Effector memory CD8-positive, alpha-beta T cell (primary cell): ENCODE measurements at regions not wholly inside any gene's neighbourhood (a gene's known extent, or its start where the extent isn't known, plus 50 kb on each side); places are given as distances from the start of the nearest gene placed in this dataset.
A peak's percentile ranks its signal among the peaks of the same experiment; 100 is the strongest.

Experiments used
- ATAC-seq: fragments of 150-1000 bp; cut with Tn5 transposase; replicated peaks from 2 replicates; pipeline ENCODE4 v1.10.0; 2021; ENCODE audit warnings: mild to moderate bottlenecking, moderate library complexity
- DNase-seq, 3 experiments: peaks; one replicate each; pipeline ENCODE4 v3.0.0; 2021
- H3K27ac Mint-ChIP-seq, 2 donors: one replicate each; pipeline ENCODE4 v1.8.0; 2022; ENCODE audit warnings: mild to moderate bottlenecking in 2 of 2, mixed read lengths in 2 of 2, moderate library complexity in 2 of 2
- H3K27me3 Mint-ChIP-seq, 2 donors: one replicate each; pipeline ENCODE4 v1.8.0; 2022; ENCODE audit warnings: mixed read lengths in 2 of 2
- H3K36me3 Mint-ChIP-seq: one replicate; pipeline ENCODE4 v1.8.0; 2022; ENCODE audit warnings: mild to moderate bottlenecking, moderate library complexity, mixed read lengths; ENCODE audit not compliant: insufficient read depth
- H3K4me1 Mint-ChIP-seq, 2 donors: one replicate each; pipeline ENCODE4 v1.8.0; 2022; ENCODE audit warnings: low read depth in 2 of 2, mixed read lengths in 2 of 2
- H3K4me3 Mint-ChIP-seq, 2 donors: one replicate each; pipeline ENCODE4 v1.8.0; 2022; ENCODE audit warnings: mild to moderate bottlenecking in 2 of 2, mixed read lengths in 2 of 2, moderate library complexity in 2 of 2
- H3K9me3 Mint-ChIP-seq, 2 donors: one replicate each; pipeline ENCODE4 v1.8.0; 2022; ENCODE audit warnings: mixed read lengths in 2 of 2

GRCh38 chr5:56518820-56519219, 285.7 kb upstream of the ANKRD55 start:
- peaks cover 15 to 36% of the 10 kb centered on the region in 2 donors for H3K27me3 Mint-ChIP-seq
- no peak overlapping the region for H3K27ac Mint-ChIP-seq
- no peaks in the 10 kb centered on the region for H3K36me3 Mint-ChIP-seq

GRCh38 chr5:56517011-56517416, 283.9 kb upstream of the ANKRD55 start:
- no peaks in the 10 kb centered on the region for H3K36me3 Mint-ChIP-seq
- peaks cover 0 to 10% of the 10 kb centered on the region in 2 donors for H3K4me1 Mint-ChIP-seq
- no peaks in the 10 kb centered on the region for H3K9me3 Mint-ChIP-seq
- DNase-seq: no peak
- no peak overlapping the region for H3K27ac Mint-ChIP-seq
- ATAC-seq: no peak
- H3K27me3 Mint-ChIP-seq: peaks cover 15 to 36% of the 10 kb centered on the region in 2 donors
- H3K4me3 Mint-ChIP-seq: no peak overlapping the region

More at GRCh38 chr5:56518820-56519219, 285.7 kb upstream of the ANKRD55 start:
- no peak for DNase-seq
- Mint-ChIP-seq H3K4me1 (peaks cover 0 to 6% of the 10 kb centered on the region in 2 donors), H3K9me3 (no peaks in the 10 kb centered on the region), H3K4me3 (no peak overlapping the region)
- ATAC-seq: no peak

GRCh38 chr5:56516441-56516840, 283.3 kb upstream of the ANKRD55 start:
- H3K4me3 Mint-ChIP-seq: no peak overlapping the region
- peak overlapping the region in 1 of 2 donors; percentile 36 for H3K27ac Mint-ChIP-seq
- ATAC-seq (no peak), DNase-seq (no peak)
- H3K27me3 Mint-ChIP-seq: peaks cover 15 to 35% of the 10 kb centered on the region in 2 donors
- H3K4me1 Mint-ChIP-seq: peaks cover 0 to 10% of the 10 kb centered on the region in 2 donors
- H3K36me3 Mint-ChIP-seq: peaks cover 3% of the 10 kb centered on the region
- no peaks in the 10 kb centered on the region for H3K9me3 Mint-ChIP-seq

GRCh38 chr5:56516035-56516434, 282.9 kb upstream of the ANKRD55 start:
- DNase-seq (no peak), ATAC-seq (no peak)
- peaks cover 4% of the 10 kb centered on the region for H3K36me3 Mint-ChIP-seq
- H3K27me3 Mint-ChIP-seq: peaks cover 15 to 31% of the 10 kb centered on the region in 2 donors
- H3K9me3 Mint-ChIP-seq: no peaks in the 10 kb centered on the region
- no peak overlapping the region for H3K4me3 Mint-ChIP-seq
- H3K4me1 Mint-ChIP-seq: peaks cover 0 to 10% of the 10 kb centered on the region in 2 donors
- H3K27ac Mint-ChIP-seq: no peak overlapping the region

- no peak overlapping the region for H3K4me3 Mint-ChIP-seq
Observed at GRCh38 chr5:56515011-56515410, 281.9 kb upstream of the ANKRD55 start.

GRCh38 chr5:56514245-56514644, 281.1 kb upstream of the ANKRD55 start:
- Mint-ChIP-seq H3K4me3 (no peak overlapping the region), H3K4me1 (peaks cover 0 to 10% of the 10 kb centered on the region in 2 donors), H3K27me3 (peaks cover under 1 to 14% of the 10 kb centered on the region in 2 donors), H3K9me3 (no peaks in the 10 kb centered on the region), H3K36me3 (peaks cover 7% of the 10 kb centered on the region), H3K27ac (no peak overlapping the region)
- DNase-seq (no peak), ATAC-seq (no peak)

More at GRCh38 chr5:56515011-56515410, 281.9 kb upstream of the ANKRD55 start:
- peaks cover 7% of the 10 kb centered on the region for H3K36me3 Mint-ChIP-seq
- H3K27me3 Mint-ChIP-seq: peaks cover 9 to 21% of the 10 kb centered on the region in 2 donors
- ATAC-seq (no peak), DNase-seq (no peak)
- H3K27ac Mint-ChIP-seq: no peak overlapping the region
- no peaks in the 10 kb centered on the region for H3K9me3 Mint-ChIP-seq
- H3K4me1 Mint-ChIP-seq: peaks cover 0 to 10% of the 10 kb centered on the region in 2 donors

- no peak for DNase-seq
- H3K27me3 Mint-ChIP-seq: peaks cover 0 to 4% of the 10 kb centered on the region in 2 donors
- no peak overlapping the region for H3K4me3 Mint-ChIP-seq
- no peak for ATAC-seq
- peaks cover 7% of the 10 kb centered on the region for H3K36me3 Mint-ChIP-seq
- no peak overlapping the region for H3K27ac Mint-ChIP-seq
- H3K4me1 Mint-ChIP-seq: peaks cover 0 to 10% of the 10 kb centered on the region in 2 donors
- H3K9me3 Mint-ChIP-seq: no peaks in the 10 kb centered on the region
Observed at GRCh38 chr5:56513141-56513540, 280.0 kb upstream of the ANKRD55 start.

GRCh38 chr5:56512313-56512996, 279.3 kb upstream of the ANKRD55 start:
- ATAC-seq (no peak), DNase-seq (no peak)
- Mint-ChIP-seq H3K27me3 (no peaks in the 10 kb centered on the region), H3K4me3 (no peak overlapping the region), H3K27ac (no peak overlapping the region), H3K36me3 (peaks cover 7% of the 10 kb centered on the region), H3K4me1 (peaks cover 0 to 8% of the 10 kb centered on the region in 2 donors), H3K9me3 (no peaks in the 10 kb centered on the region)

GRCh38 chr5:56511326-56511841, 278.3 kb upstream of the ANKRD55 start:
- H3K9me3 Mint-ChIP-seq: no peaks in the 10 kb centered on the region
- H3K27me3 Mint-ChIP-seq: no peaks in the 10 kb centered on the region
- no peak overlapping the region for H3K27ac Mint-ChIP-seq
- DNase-seq (no peak), ATAC-seq (no peak)
- peaks cover 0 to 5% of the 10 kb centered on the region in 2 donors for H3K4me1 Mint-ChIP-seq
- H3K36me3 Mint-ChIP-seq: peaks cover 7% of the 10 kb centered on the region
- H3K4me3 Mint-ChIP-seq: no peak overlapping the region

GRCh38 chr5:56508249-56508648, 275.1 kb upstream of the ANKRD55 start:
- DNase-seq: no peak
- Mint-ChIP-seq H3K4me1 (peaks cover 0 to 3% of the 10 kb centered on the region in 2 donors), H3K9me3 (no peaks in the 10 kb centered on the region), H3K4me3 (no peak overlapping the region), H3K27me3 (no peaks in the 10 kb centered on the region), H3K36me3 (peaks cover 7% of the 10 kb centered on the region), H3K27ac (no peak overlapping the region)
- no peak for ATAC-seq

GRCh38 chr5:56507351-56507930, 274.3 kb upstream of the ANKRD55 start:
- H3K4me1 Mint-ChIP-seq: no peaks in the 10 kb centered on the region
- no peaks in the 10 kb centered on the region for H3K27me3 Mint-ChIP-seq
- H3K4me3 Mint-ChIP-seq: no peak overlapping the region
- no peaks in the 10 kb centered on the region for H3K9me3 Mint-ChIP-seq
- no peak for DNase-seq
- peaks cover 7% of the 10 kb centered on the region for H3K36me3 Mint-ChIP-seq
- no peak for ATAC-seq
- H3K27ac Mint-ChIP-seq: no peak overlapping the region

GRCh38 chr5:56506211-56506965, 273.3 kb upstream of the ANKRD55 start:
- Mint-ChIP-seq H3K27ac (no peak overlapping the region), H3K9me3 (no peaks in the 10 kb centered on the region), H3K36me3 (peaks cover 4% of the 10 kb centered on the region), H3K27me3 (no peaks in the 10 kb centered on the region), H3K4me1 (no peaks in the 10 kb centered on the region), H3K4me3 (no peak overlapping the region)
- ATAC-seq (no peak), DNase-seq (no peak)

GRCh38 chr5:56503929-56504328, 270.8 kb upstream of the ANKRD55 start:
- H3K27ac Mint-ChIP-seq: no peak overlapping the region
- peaks cover 7 to 11% of the 10 kb centered on the region in 2 donors for H3K27me3 Mint-ChIP-seq
- no peak for DNase-seq
- H3K36me3 Mint-ChIP-seq: no peaks in the 10 kb centered on the region
- no peaks in the 10 kb centered on the region for H3K4me1 Mint-ChIP-seq
- no peak overlapping the region for H3K4me3 Mint-ChIP-seq
- H3K9me3 Mint-ChIP-seq: no peaks in the 10 kb centered on the region
- no peak for ATAC-seq
